ENCODE measurements at regions not wholly inside any gene's neighbourhood (a gene's known extent, or its start where the extent isn't known, plus 50 kb on each side); places are given as distances from the start of the nearest gene placed in this dataset.

DNA sequence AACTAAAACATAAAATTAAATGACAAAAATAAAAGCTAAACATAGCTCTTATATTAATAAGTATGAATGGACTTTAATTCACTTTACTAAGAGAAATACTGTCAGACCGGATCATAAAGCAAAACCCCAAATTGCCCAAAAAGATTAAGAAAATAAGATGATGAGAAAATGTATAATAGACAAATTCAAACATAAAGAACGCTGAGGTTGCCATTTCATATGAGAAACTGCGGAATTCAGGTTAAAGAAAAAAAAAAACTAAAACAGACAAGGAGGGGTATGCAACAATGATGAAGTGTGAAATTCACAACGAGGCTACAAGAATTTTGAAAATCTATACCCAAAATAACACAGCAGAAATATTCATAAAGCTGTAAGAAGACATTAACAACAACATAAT, 133.6 kb upstream of the JUN start:
- TF ChIP-seq POLR2AphosphoS5 (IDR thresholded peaks at IDR 0.05; ENCODE audit: low read depth, low read length) (no peak), REST (IDR thresholded peaks at IDR 0.05; ENCODE audit: insufficient read depth in 1 of 2, low read depth in 2 of 2, low read length in 2 of 2) (no peak), TAF1 (IDR thresholded peaks at IDR 0.05; ENCODE audit: borderline replicate concordance, insufficient read depth, low read length) (no peak), SIN3A (IDR thresholded peaks at IDR 0.05; ENCODE audit: borderline replicate concordance, insufficient read depth, low read length) (no peak), FOXP2 (optimal IDR thresholded peaks at IDR 0.05; ENCODE audit: borderline replicate concordance, extremely low read depth, extremely low read length, insufficient read depth) (no peak)

- no peak for TF ChIP-seq POLR2AphosphoS5 (IDR thresholded peaks at IDR 0.05; ENCODE audit: low read depth, low read length)
- TF ChIP-seq SIN3A (IDR thresholded peaks at IDR 0.05; ENCODE audit: borderline replicate concordance, insufficient read depth, low read length) = no peak
- TF ChIP-seq TAF1 (IDR thresholded peaks at IDR 0.05; ENCODE audit: borderline replicate concordance, insufficient read depth, low read length) = no peak
- TF ChIP-seq REST (IDR thresholded peaks at IDR 0.05; ENCODE audit: insufficient read depth in 1 of 2, low read depth in 2 of 2, low read length in 2 of 2) = no peak
- no peak for TF ChIP-seq FOXP2 (optimal IDR thresholded peaks at IDR 0.05; ENCODE audit: borderline replicate concordance, extremely low read depth, extremely low read length, insufficient read depth)
Measured at GRCh38 chr1:58919226-58919958, 135.5 kb upstream of the JUN start.

DNA sequence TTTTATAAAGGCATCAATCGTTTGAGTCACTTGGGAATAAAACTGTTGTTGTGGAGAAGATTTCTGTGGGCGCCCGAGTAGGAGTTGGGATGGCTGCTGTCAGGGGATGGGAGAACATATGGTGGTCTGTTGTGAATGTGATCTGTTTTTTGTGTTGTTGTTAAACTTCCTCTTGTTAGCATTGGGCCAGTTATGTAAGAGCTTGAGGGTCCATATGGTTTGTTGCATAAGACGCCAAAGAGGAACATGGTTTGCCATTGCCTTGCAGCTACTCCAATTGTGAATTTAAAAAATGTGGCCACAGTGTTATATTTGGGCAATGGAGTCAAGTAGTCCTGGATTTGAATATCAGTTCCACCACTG, 136.1 kb upstream of the JUN start:
- TF ChIP-seq FOXP2 (optimal IDR thresholded peaks at IDR 0.05; ENCODE audit: borderline replicate concordance, extremely low read depth, extremely low read length, insufficient read depth) (no peak), REST (IDR thresholded peaks at IDR 0.05; ENCODE audit: insufficient read depth in 1 of 2, low read depth in 2 of 2, low read length in 2 of 2) (no peak), TAF1 (IDR thresholded peaks at IDR 0.05; ENCODE audit: borderline replicate concordance, insufficient read depth, low read length) (no peak), POLR2AphosphoS5 (IDR thresholded peaks at IDR 0.05; ENCODE audit: low read depth, low read length) (no peak), SIN3A (IDR thresholded peaks at IDR 0.05; ENCODE audit: borderline replicate concordance, insufficient read depth, low read length) (no peak)

DNA sequence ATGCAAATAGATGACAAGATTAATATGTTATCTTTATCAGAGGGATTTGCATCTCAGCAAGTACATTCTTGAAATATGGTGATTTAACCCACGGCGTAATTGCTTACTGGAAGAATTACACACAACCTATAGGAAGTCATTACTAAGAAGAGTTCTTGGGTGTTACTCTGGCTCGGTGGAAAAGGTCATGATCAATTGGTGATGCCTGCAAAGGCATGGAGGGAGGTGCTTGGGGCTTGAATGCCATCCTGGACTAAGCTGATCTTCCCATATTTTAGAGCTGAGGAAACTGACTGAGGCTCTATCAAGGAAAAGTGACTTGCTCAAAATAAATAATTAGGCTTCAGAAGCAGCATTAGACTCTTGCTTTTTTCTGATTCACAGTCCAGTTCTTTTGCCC, 137.5 kb upstream of the JUN start:
- TF ChIP-seq REST (IDR thresholded peaks at IDR 0.05; ENCODE audit: insufficient read depth in 1 of 2, low read depth in 2 of 2, low read length in 2 of 2) (no peak), SIN3A (IDR thresholded peaks at IDR 0.05; ENCODE audit: borderline replicate concordance, insufficient read depth, low read length) (no peak), POLR2AphosphoS5 (IDR thresholded peaks at IDR 0.05; ENCODE audit: low read depth, low read length) (no peak), TAF1 (IDR thresholded peaks at IDR 0.05; ENCODE audit: borderline replicate concordance, insufficient read depth, low read length) (no peak), FOXP2 (optimal IDR thresholded peaks at IDR 0.05; ENCODE audit: borderline replicate concordance, extremely low read depth, extremely low read length, insufficient read depth) (no peak)

All from PFSK-1 (cell line).